ENCODE measurements at regions not wholly inside any gene's neighbourhood (a gene's known extent, or its start where the extent isn't known, plus 50 kb on each side); places are given as distances from the start of the nearest gene placed in this dataset.

GRCh38 chr20:24049081-24049480 is 60.5 kb upstream of the GGTLC1 start:
- TF ChIP-seq CTCF (IDR thresholded peaks at IDR 0.05; ENCODE audit: insufficient read depth in 1 of 2, low read depth in 1 of 2, low read length in 1 of 2, severe bottlenecking in 1 of 2, unreplicated experiment in 1 of 2) = no peak
- CTCF ChIA-PET = no interaction called here
- H3K4me1 ChIP-seq = no peaks in the 10 kb centered on the region
- H3K4me1 Mint-ChIP-seq (ENCODE audit: low read depth, unreplicated experiment) = peaks cover 6% of the 10 kb centered on the region
- no peaks in the 10 kb centered on the region for H3K36me3 Mint-ChIP-seq (ENCODE audit: insufficient read depth, unreplicated experiment)
- no TSS peak for BruUV-seq (replicated peaks)
- H3K4me3 ChIP-seq (ENCODE audit: low read depth, low read length) = no peak overlapping the region
- no peaks in the 10 kb centered on the region for H3K9me3 Mint-ChIP-seq (ENCODE audit: unreplicated experiment)
- H3K27me3 Mint-ChIP-seq (ENCODE audit: insufficient read depth, unreplicated experiment) = peaks cover 9% of the 10 kb centered on the region
- intact Hi-C loops (cut with micrococcal nuclease; ENCODE audit: unreplicated experiment) = no loop called here
- no peaks in the 10 kb centered on the region for H3K36me3 ChIP-seq (ENCODE audit: control insufficient read depth, insufficient read depth, low read length)
- POLR2A ChIA-PET = interaction anchor here (0.6 kb wide), 1 partner anchor 49 kb away, joined by 3 read pairs; no protein-coding TSS in a partner anchor
- H3K27ac Mint-ChIP-seq (ENCODE audit: unreplicated experiment) = no peak overlapping the region
- H3K4me3 Mint-ChIP-seq (ENCODE audit: unreplicated experiment) = peak overlapping the region; percentile 28
- DNase-seq = no peak
- no peaks in the 10 kb centered on the region for H3K9me3 ChIP-seq
- H3K27me3 ChIP-seq (replicated peaks; ENCODE audit: control insufficient read depth, insufficient read depth, low read length) = no peaks in the 10 kb centered on the region

- H3K9me3 ChIP-seq = no peaks in the 10 kb centered on the region
- no peaks in the 10 kb centered on the region for H3K9me3 Mint-ChIP-seq (ENCODE audit: unreplicated experiment)
- DNase-seq = no peak
- CTCF ChIA-PET = no interaction called here
- no peak overlapping the region for H3K27ac Mint-ChIP-seq (ENCODE audit: unreplicated experiment)
- H3K4me3 ChIP-seq (ENCODE audit: low read depth, low read length) = no peak overlapping the region
- no peaks in the 10 kb centered on the region for H3K36me3 Mint-ChIP-seq (ENCODE audit: insufficient read depth, unreplicated experiment)
- H3K4me1 Mint-ChIP-seq (ENCODE audit: low read depth, unreplicated experiment) = peaks cover 6% of the 10 kb centered on the region
- no peaks in the 10 kb centered on the region for H3K27me3 ChIP-seq (replicated peaks; ENCODE audit: control insufficient read depth, insufficient read depth, low read length)
- intact Hi-C loops (cut with micrococcal nuclease; ENCODE audit: unreplicated experiment) = no loop called here
- TF ChIP-seq CTCF (IDR thresholded peaks at IDR 0.05; ENCODE audit: insufficient read depth in 1 of 2, low read depth in 1 of 2, low read length in 1 of 2, severe bottlenecking in 1 of 2, unreplicated experiment in 1 of 2) = no peak
- no peaks in the 10 kb centered on the region for H3K36me3 ChIP-seq (ENCODE audit: control insufficient read depth, insufficient read depth, low read length)
- no TSS peak for BruUV-seq (replicated peaks)
- H3K4me1 ChIP-seq = no peaks in the 10 kb centered on the region
- POLR2A ChIA-PET = interaction anchor here (0.6 kb wide), 1 partner anchor 50 kb away, joined by 3 read pairs; no protein-coding TSS in a partner anchor
- H3K27me3 Mint-ChIP-seq (ENCODE audit: insufficient read depth, unreplicated experiment) = peaks cover 8% of the 10 kb centered on the region
- H3K4me3 Mint-ChIP-seq (ENCODE audit: unreplicated experiment) = peak overlapping the region; percentile 28
Observed at GRCh38 chr20:24048024-24048611, 59.5 kb upstream of the GGTLC1 start.

GRCh38 chr20:24046888-24047287 is 58.3 kb upstream of the GGTLC1 start:
- Mint-ChIP-seq H3K27ac (ENCODE audit: unreplicated experiment) (no peak overlapping the region), H3K4me1 (ENCODE audit: low read depth, unreplicated experiment) (peaks cover 6% of the 10 kb centered on the region), H3K27me3 (ENCODE audit: insufficient read depth, unreplicated experiment) (peaks cover 5% of the 10 kb centered on the region), H3K9me3 (ENCODE audit: unreplicated experiment) (no peaks in the 10 kb centered on the region), H3K4me3 (ENCODE audit: unreplicated experiment) (no peak overlapping the region), H3K36me3 (ENCODE audit: insufficient read depth, unreplicated experiment) (no peaks in the 10 kb centered on the region)
- ChIA-PET CTCF (no interaction called here), POLR2A (no interaction called here)
- Histone ChIP-seq H3K27me3 (replicated peaks; ENCODE audit: control insufficient read depth, insufficient read depth, low read length) (no peaks in the 10 kb centered on the region), H3K9me3 (no peaks in the 10 kb centered on the region), H3K4me1 (no peaks in the 10 kb centered on the region), H3K4me3 (ENCODE audit: low read depth, low read length) (no peak overlapping the region), H3K36me3 (ENCODE audit: control insufficient read depth, insufficient read depth, low read length) (no peaks in the 10 kb centered on the region)
- intact Hi-C loops (cut with micrococcal nuclease; ENCODE audit: unreplicated experiment) = no loop called here
- TF ChIP-seq CTCF (IDR thresholded peaks at IDR 0.05; ENCODE audit: insufficient read depth in 1 of 2, low read depth in 1 of 2, low read length in 1 of 2, severe bottlenecking in 1 of 2, unreplicated experiment in 1 of 2) = no peak
- no TSS peak for BruUV-seq (replicated peaks)
- no peak for DNase-seq

All from Caco-2 (cell line).